Esophagus muscularis mucosa (tissue), 4 donors: ENCODE measurements at regions not wholly inside any gene's neighbourhood (a gene's known extent, or its start where the extent isn't known, plus 50 kb on each side); places are given as distances from the start of the nearest gene placed in this dataset.

Source experiments
- EP300 ChIP-seq: sonication (generic); formaldehyde crosslinking; IDR thresholded peaks from one replicate; pipeline ENCODE4 v1.6.1; 2017; ENCODE audit warnings: antibody characterized with exemption
- POLR2A ChIP-seq: fragments of 450-650 bp; IDR thresholded peaks from one replicate; pipeline ENCODE4 v1.6.1; 2017; ENCODE audit warnings: antibody characterized with exemption, moderate library complexity, mild to moderate bottlenecking, low read depth
- POLR2AphosphoS5 ChIP-seq, 2 donors: sonication (generic); formaldehyde crosslinking; IDR thresholded peaks; one replicate each; pipeline ENCODE4 v1.6.1; 2017; ENCODE audit warnings: antibody characterized with exemption in 2 of 2
- TF ChIP-seq, protein P1 (sequence below), 3 experiments: fragments of 200-600 bp in 2 of 3; fragments of 450-650 bp in 1 of 3; sonication (generic) in 2 of 3; IDR thresholded peaks; one replicate each; pipeline ENCODE4 v1.5.1; 2017 to 2019; ENCODE audit warnings: antibody characterized with exemption in 3 of 3, mild to moderate bottlenecking in 2 of 3, moderate library complexity in 1 of 3

DNA sequence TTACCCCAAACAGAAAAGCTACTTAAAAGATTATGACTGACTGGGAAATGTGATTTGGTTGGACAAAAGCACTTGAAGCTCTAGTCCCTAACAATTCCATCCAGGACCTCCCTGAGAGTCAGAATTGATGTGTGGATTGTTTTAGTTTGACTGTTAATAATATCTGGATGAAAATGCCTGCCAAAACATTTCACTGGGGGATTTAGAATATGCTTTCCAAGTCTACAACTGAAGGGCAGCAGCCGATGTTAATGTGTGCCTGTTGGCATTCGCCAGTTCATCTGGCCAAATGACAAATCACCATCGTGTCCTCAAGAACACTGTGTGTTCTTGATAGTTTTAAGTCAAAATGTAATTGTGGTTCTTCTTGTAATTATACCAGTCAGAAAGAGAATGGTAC, 76.0 kb upstream of the TSC22D1 start:
- TF ChIP-seq, protein P1, sequence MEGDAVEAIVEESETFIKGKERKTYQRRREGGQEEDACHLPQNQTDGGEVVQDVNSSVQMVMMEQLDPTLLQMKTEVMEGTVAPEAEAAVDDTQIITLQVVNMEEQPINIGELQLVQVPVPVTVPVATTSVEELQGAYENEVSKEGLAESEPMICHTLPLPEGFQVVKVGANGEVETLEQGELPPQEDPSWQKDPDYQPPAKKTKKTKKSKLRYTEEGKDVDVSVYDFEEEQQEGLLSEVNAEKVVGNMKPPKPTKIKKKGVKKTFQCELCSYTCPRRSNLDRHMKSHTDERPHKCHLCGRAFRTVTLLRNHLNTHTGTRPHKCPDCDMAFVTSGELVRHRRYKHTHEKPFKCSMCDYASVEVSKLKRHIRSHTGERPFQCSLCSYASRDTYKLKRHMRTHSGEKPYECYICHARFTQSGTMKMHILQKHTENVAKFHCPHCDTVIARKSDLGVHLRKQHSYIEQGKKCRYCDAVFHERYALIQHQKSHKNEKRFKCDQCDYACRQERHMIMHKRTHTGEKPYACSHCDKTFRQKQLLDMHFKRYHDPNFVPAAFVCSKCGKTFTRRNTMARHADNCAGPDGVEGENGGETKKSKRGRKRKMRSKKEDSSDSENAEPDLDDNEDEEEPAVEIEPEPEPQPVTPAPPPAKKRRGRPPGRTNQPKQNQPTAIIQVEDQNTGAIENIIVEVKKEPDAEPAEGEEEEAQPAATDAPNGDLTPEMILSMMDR (IDR thresholded peaks at IDR 0.05) = no peak
- TF ChIP-seq POLR2A (no peak), POLR2AphosphoS5 (IDR thresholded peaks at IDR 0.05) (no peak), EP300 (no peak)
